ENCODE measurements at regions not wholly inside any gene's neighbourhood (a gene's known extent, or its start where the extent isn't known, plus 50 kb on each side); places are given as distances from the start of the nearest gene placed in this dataset.

DNA sequence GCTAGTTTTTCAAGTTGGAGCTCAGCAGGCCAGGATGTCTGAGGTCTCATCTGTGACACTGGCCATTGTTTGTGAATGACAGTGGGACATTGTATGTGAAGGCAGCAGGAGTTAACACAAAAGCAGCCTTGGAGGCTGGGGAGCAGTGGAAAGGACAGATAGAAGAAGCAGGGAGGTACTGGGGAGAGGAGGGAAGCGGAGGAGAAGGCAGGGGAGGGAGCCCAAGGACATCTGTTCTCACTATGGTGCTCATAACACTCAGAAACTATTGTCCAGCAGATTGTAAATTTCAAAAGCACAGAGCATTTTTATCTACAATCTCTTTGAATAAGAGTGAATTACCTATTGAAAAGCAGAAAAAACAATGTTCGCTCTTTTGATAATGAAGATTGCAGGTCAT, 253.6 kb upstream of the DIPK2B start:
- Histone ChIP-seq H3K27ac (ENCODE audit: insufficient read depth, low read length) (no peak overlapping the region), H2BK120ac (ENCODE audit: low read depth, low read length) (no peak overlapping the region), H2AK5ac (ENCODE audit: low read depth, low read length) (no peak overlapping the region; the same call in 1 of the 2 replicates), H3K18ac (ENCODE audit: low read depth, low read length) (no peak overlapping the region), H3K9me1 (ENCODE audit: insufficient read depth, low read length) (no peaks in the 10 kb centered on the region), H4K20me1 (ENCODE audit: insufficient read depth, low read length) (no peaks in the 10 kb centered on the region), H3K27me3 (ENCODE audit: control insufficient read depth, insufficient read depth, low read length) (peaks cover 5% of the 10 kb centered on the region), H3K36me3 (ENCODE audit: control insufficient read depth, insufficient read depth, low read length) (no peaks in the 10 kb centered on the region), H3K9ac (ENCODE audit: low read depth, low read length) (no peak overlapping the region), H2BK15ac (ENCODE audit: low read depth, low read length) (no peak overlapping the region), H2AFZ (replicated peaks; ENCODE audit: low read length, poor library complexity) (no peak overlapping the region), H3K9me3 (ENCODE audit: control insufficient read depth, insufficient read depth, low read length) (no peaks in the 10 kb centered on the region), H3K4me1 (ENCODE audit: control insufficient read depth, insufficient read depth, low read length) (no peaks in the 10 kb centered on the region), H2BK20ac (ENCODE audit: low read depth, low read length) (no peak overlapping the region), H3K4me2 (ENCODE audit: low read depth, low read length) (no peak overlapping the region), H3K79me1 (ENCODE audit: low read depth in 1 of 2, low read length in 2 of 2) (no peaks in the 10 kb centered on the region), H2BK5ac (ENCODE audit: low read depth, low read length, poor library complexity, severe bottlenecking) (no peak overlapping the region), H4K8ac (ENCODE audit: low read depth in 2 of 2, low read length in 2 of 2) (no peak overlapping the region), H3K4me3 (ENCODE audit: insufficient read depth, low read depth, low read length) (no peak overlapping the region), H3K56ac (ENCODE audit: extremely low read depth, insufficient read depth, low read length) (no peak overlapping the region), H3K23ac (ENCODE audit: low read depth, low read length) (no peak overlapping the region), H3K14ac (replicated peaks; ENCODE audit: low read depth, low read length) (no peak overlapping the region), H4K91ac (ENCODE audit: insufficient read depth, low read depth, low read length) (no peak overlapping the region), H2AK9ac (replicated peaks; ENCODE audit: low read depth, low read length, poor library complexity) (no peak overlapping the region), H3K4ac (ENCODE audit: low read depth, low read length) (no peak overlapping the region), H4K5ac (ENCODE audit: low read depth, low read length) (no peak overlapping the region)
- ChIA-PET CTCF (no interaction called here), POLR2A (ENCODE audit: unreplicated experiment) (no interaction called here)
- in situ Hi-C loops (cut with MboI; ENCODE audit: low sequenced_read_pairs) = no loop called here
- no peak for DNase-seq
- ATAC-seq (ENCODE audit: low read depth) = no peak
- intact Hi-C loops (cut with micrococcal nuclease) = no loop called here
- no TSS peak for BruUV-seq (replicated peaks)
- WGBS, 2 experiments (ENCODE audit: extremely low coverage in 2 of 2, insufficient read length in 1 of 2) = no CpG with 5 or more reads among the region's 2 CpGs
- TF ChIP-seq, protein P1, sequence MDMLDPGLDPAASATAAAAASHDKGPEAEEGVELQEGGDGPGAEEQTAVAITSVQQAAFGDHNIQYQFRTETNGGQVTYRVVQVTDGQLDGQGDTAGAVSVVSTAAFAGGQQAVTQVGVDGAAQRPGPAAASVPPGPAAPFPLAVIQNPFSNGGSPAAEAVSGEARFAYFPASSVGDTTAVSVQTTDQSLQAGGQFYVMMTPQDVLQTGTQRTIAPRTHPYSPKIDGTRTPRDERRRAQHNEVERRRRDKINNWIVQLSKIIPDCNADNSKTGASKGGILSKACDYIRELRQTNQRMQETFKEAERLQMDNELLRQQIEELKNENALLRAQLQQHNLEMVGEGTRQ (IDR thresholded peaks at IDR 0.05; ENCODE audit: low read depth, low read length) = no peak
- TF ChIP-seq RCOR1 (IDR thresholded peaks at IDR 0.05; ENCODE audit: insufficient replicate concordance, low read length) (no peak), RAD21 (IDR thresholded peaks at IDR 0.05; ENCODE audit: low read length) (no peak), FOS (IDR thresholded peaks at IDR 0.05; ENCODE audit: low read depth, low read length) (no peak), MAFK (IDR thresholded peaks at IDR 0.05; ENCODE audit: low read depth, low read length) (no peak), RFX5 (IDR thresholded peaks at IDR 0.05; ENCODE audit: low read depth, low read length) (no peak), NFE2L2 (IDR thresholded peaks at IDR 0.05; ENCODE audit: low read depth, low read length) (no peak), MXI1 (IDR thresholded peaks at IDR 0.05; ENCODE audit: borderline replicate concordance, low read depth, low read length) (no peak), POLR2A (IDR thresholded peaks at IDR 0.05; ENCODE audit: low read depth, low read length) (no peak), MAZ (IDR thresholded peaks at IDR 0.05; ENCODE audit: borderline replicate concordance, low read depth, low read length) (no peak), CEBPB (IDR thresholded peaks at IDR 0.05; ENCODE audit: low read depth, low read length) (no peak), SMC3 (IDR thresholded peaks at IDR 0.05; ENCODE audit: low read depth, low read length) (no peak), BHLHE40 (IDR thresholded peaks at IDR 0.05; ENCODE audit: low read depth, low read length) (no peak)
- TF ChIP-seq, protein P2, sequence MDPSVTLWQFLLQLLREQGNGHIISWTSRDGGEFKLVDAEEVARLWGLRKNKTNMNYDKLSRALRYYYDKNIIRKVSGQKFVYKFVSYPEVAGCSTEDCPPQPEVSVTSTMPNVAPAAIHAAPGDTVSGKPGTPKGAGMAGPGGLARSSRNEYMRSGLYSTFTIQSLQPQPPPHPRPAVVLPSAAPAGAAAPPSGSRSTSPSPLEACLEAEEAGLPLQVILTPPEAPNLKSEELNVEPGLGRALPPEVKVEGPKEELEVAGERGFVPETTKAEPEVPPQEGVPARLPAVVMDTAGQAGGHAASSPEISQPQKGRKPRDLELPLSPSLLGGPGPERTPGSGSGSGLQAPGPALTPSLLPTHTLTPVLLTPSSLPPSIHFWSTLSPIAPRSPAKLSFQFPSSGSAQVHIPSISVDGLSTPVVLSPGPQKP (IDR thresholded peaks at IDR 0.05; ENCODE audit: borderline replicate concordance, low read depth, low read length) = no peak
- TF ChIP-seq, protein P3, sequence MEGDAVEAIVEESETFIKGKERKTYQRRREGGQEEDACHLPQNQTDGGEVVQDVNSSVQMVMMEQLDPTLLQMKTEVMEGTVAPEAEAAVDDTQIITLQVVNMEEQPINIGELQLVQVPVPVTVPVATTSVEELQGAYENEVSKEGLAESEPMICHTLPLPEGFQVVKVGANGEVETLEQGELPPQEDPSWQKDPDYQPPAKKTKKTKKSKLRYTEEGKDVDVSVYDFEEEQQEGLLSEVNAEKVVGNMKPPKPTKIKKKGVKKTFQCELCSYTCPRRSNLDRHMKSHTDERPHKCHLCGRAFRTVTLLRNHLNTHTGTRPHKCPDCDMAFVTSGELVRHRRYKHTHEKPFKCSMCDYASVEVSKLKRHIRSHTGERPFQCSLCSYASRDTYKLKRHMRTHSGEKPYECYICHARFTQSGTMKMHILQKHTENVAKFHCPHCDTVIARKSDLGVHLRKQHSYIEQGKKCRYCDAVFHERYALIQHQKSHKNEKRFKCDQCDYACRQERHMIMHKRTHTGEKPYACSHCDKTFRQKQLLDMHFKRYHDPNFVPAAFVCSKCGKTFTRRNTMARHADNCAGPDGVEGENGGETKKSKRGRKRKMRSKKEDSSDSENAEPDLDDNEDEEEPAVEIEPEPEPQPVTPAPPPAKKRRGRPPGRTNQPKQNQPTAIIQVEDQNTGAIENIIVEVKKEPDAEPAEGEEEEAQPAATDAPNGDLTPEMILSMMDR (conservative IDR thresholded peaks at IDR 0.05; ENCODE audit: low read depth, low read length) = no peak
- dilution Hi-C loops (cut with HindIII; ENCODE audit: low sequenced_read_pairs, unreplicated experiment) = no loop called here

Data from IMR-90 (cell line).